A549 (cell line): ENCODE measurements at regions not wholly inside any gene's neighbourhood (a gene's known extent, or its start where the extent isn't known, plus 50 kb on each side); places are given as distances from the start of the nearest gene placed in this dataset.

Experiments used
- CHD2 ChIP-seq: fragments of 150-350 bp; IDR thresholded peaks from 2 replicates; pipeline ENCODE4 v1.6.1; 2014; ENCODE audit warnings: low read length; ENCODE audit not compliant: partially characterized antibody
- JUNB ChIP-seq: fragments of >200 bp; sonication (Bioruptor Twin); formaldehyde crosslinking; IDR thresholded peaks from 2 replicates; pipeline ENCODE4 v1.6.1; 2016
- MAFK ChIP-seq: fragments of 450-650 bp; IDR thresholded peaks from 2 replicates; pipeline ENCODE4 v1.6.1; 2014; ENCODE audit not compliant: partially characterized antibody
- NPAS2 ChIP-seq: fragments of 250-450 bp; sonication (Bioruptor Pico); IDR thresholded peaks from 2 replicates; pipeline ENCODE4 v1.8.0; 2022; ENCODE audit warnings: mild to moderate bottlenecking, moderate library complexity, borderline replicate concordance
- POLR2A ChIP-seq: IDR thresholded peaks from 2 replicates; pipeline ENCODE4 v1.6.1; 2012; ENCODE audit warnings: mild to moderate bottlenecking, low read length
- SMC3 ChIP-seq: fragments of >200 bp; sonication (Bioruptor Twin); formaldehyde crosslinking; IDR thresholded peaks from 3 replicates; pipeline ENCODE4 v1.6.1; 2018; ENCODE audit warnings: inconsistent platforms
- ZNF302 ChIP-seq: fragments of 250-450 bp; sonication (Bioruptor Pico); IDR thresholded peaks from 2 replicates; pipeline ENCODE4 v1.9.0; 2021; ENCODE audit warnings: inconsistent platforms, mild to moderate bottlenecking, moderate library complexity
- TF ChIP-seq, protein P1 (sequence below): fragments of >200 bp; sonication (Bioruptor Twin); formaldehyde crosslinking; IDR thresholded peaks from 3 replicates; pipeline ENCODE4 v1.5.1; 2016
- TF ChIP-seq, protein P2 (sequence below): fragments of 150-350 bp; IDR thresholded peaks from 2 replicates; pipeline ENCODE4 v1.6.1; 2014; ENCODE audit warnings: low read depth, mild to moderate bottlenecking, low read length
- TF ChIP-seq, protein P3 (sequence below): IDR thresholded peaks from 2 replicates; pipeline ENCODE4 v1.6.1; 2012

DNA sequence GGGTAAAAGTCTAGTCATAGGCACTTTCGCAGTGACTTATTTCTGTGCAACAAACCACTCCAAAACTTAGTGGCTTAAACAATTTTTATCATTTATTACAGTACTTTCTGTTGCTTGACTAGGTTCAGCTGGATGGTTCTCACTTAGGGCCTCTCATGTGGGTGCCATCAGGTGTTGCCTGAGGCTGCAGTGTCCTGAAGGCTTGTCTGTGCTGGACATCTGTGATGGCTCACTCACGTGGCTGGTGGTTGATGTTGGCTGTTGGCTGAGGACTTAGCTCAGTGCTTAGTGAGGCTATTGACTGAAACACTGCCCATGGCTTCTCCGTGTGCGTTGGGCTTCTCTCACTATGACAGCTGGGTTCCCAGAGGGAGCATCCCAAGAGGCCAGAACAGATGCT is 81.4 kb upstream of the GCFC2 start:
- TF ChIP-seq, protein P1, sequence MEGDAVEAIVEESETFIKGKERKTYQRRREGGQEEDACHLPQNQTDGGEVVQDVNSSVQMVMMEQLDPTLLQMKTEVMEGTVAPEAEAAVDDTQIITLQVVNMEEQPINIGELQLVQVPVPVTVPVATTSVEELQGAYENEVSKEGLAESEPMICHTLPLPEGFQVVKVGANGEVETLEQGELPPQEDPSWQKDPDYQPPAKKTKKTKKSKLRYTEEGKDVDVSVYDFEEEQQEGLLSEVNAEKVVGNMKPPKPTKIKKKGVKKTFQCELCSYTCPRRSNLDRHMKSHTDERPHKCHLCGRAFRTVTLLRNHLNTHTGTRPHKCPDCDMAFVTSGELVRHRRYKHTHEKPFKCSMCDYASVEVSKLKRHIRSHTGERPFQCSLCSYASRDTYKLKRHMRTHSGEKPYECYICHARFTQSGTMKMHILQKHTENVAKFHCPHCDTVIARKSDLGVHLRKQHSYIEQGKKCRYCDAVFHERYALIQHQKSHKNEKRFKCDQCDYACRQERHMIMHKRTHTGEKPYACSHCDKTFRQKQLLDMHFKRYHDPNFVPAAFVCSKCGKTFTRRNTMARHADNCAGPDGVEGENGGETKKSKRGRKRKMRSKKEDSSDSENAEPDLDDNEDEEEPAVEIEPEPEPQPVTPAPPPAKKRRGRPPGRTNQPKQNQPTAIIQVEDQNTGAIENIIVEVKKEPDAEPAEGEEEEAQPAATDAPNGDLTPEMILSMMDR: no peak
- TF ChIP-seq, protein P2, sequence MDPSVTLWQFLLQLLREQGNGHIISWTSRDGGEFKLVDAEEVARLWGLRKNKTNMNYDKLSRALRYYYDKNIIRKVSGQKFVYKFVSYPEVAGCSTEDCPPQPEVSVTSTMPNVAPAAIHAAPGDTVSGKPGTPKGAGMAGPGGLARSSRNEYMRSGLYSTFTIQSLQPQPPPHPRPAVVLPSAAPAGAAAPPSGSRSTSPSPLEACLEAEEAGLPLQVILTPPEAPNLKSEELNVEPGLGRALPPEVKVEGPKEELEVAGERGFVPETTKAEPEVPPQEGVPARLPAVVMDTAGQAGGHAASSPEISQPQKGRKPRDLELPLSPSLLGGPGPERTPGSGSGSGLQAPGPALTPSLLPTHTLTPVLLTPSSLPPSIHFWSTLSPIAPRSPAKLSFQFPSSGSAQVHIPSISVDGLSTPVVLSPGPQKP: no peak
- TF ChIP-seq, protein P3, sequence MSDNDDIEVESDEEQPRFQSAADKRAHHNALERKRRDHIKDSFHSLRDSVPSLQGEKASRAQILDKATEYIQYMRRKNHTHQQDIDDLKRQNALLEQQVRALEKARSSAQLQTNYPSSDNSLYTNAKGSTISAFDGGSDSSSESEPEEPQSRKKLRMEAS: no peak
- no peak for TF ChIP-seq NPAS2 (CRISPR knock-in tag)
- no peak for TF ChIP-seq JUNB
- no peak for TF ChIP-seq MAFK
- TF ChIP-seq SMC3: no peak
- TF ChIP-seq POLR2A: no peak
- no peak for TF ChIP-seq ZNF302
- no peak for TF ChIP-seq CHD2
